ENCODE measurements at regions not wholly inside any gene's neighbourhood (a gene's known extent, or its start where the extent isn't known, plus 50 kb on each side); places are given as distances from the start of the nearest gene placed in this dataset.

- Histone ChIP-seq H3K4ac (ENCODE audit: low read depth in 1 of 2, low read length in 2 of 2) (no peak overlapping the region), H3K4me1 (ENCODE audit: control insufficient read depth, insufficient read depth, low read depth, low read length) (peaks cover 1% of the 10 kb centered on the region), H2BK12ac (ENCODE audit: low read length in 2 of 2) (no peak overlapping the region), H3K36me3 (ENCODE audit: control insufficient read depth in 1 of 2, insufficient read depth in 2 of 2, low read depth in 1 of 2, low read length in 2 of 2) (no peaks in the 10 kb centered on the region), H3K14ac (ENCODE audit: low read length in 2 of 2) (no peak overlapping the region), H4K91ac (ENCODE audit: low read length) (no peak overlapping the region), H3K9ac (ENCODE audit: low read length) (no peak overlapping the region), H2AK5ac (ENCODE audit: low read length, severe bottlenecking) (no peak overlapping the region), H3K4me3 (ENCODE audit: insufficient read depth in 1 of 2, low read depth in 1 of 2, low read length in 2 of 2) (no peak overlapping the region), H4K8ac (ENCODE audit: low read length) (no peak overlapping the region), H2BK15ac (ENCODE audit: low read depth, poor library complexity, severe bottlenecking) (no peak overlapping the region), H2AFZ (ENCODE audit: low read depth, low read length) (no peak overlapping the region), H3K27ac (ENCODE audit: low read length, poor library complexity, severe bottlenecking) (no peak overlapping the region), H2BK5ac (ENCODE audit: low read depth, low read length, poor library complexity, severe bottlenecking) (no peak overlapping the region), H3K27me3 (ENCODE audit: control insufficient read depth in 1 of 2, insufficient read depth in 1 of 2, low read length in 2 of 2) (no peaks in the 10 kb centered on the region), H3K18ac (ENCODE audit: low read depth in 1 of 2, low read length in 2 of 2) (no peak overlapping the region), H3K9me3 (ENCODE audit: control insufficient read depth, low read length) (no peaks in the 10 kb centered on the region), H3K23ac (ENCODE audit: low read length in 2 of 2) (no peak overlapping the region), H3K4me2 (ENCODE audit: low read length, poor library complexity, severe bottlenecking) (no peak overlapping the region), H2BK120ac (ENCODE audit: low read depth, low read length) (no peak overlapping the region), H3K79me1 (replicated peaks; ENCODE audit: low read length, poor library complexity, severe bottlenecking) (no peaks in the 10 kb centered on the region)
- no peak for DNase-seq
- 65% methylated on average over 4 of the region's 7 CpGs for WGBS
Observed at GRCh38 chr9:28053096-28053777, 480.0 kb upstream of the C9orf72 start.

- no peak overlapping the region for H4K91ac ChIP-seq (ENCODE audit: low read length)
- H3K4ac ChIP-seq (ENCODE audit: low read depth in 1 of 2, low read length in 2 of 2): no peak overlapping the region
- H2BK12ac ChIP-seq (ENCODE audit: low read length in 2 of 2): no peak overlapping the region
- no peaks in the 10 kb centered on the region for H3K79me1 ChIP-seq (replicated peaks; ENCODE audit: low read length, poor library complexity, severe bottlenecking)
- H3K18ac ChIP-seq (ENCODE audit: low read depth in 1 of 2, low read length in 2 of 2): no peak overlapping the region
- H2AFZ ChIP-seq (ENCODE audit: low read depth, low read length): no peak overlapping the region
- H3K14ac ChIP-seq (ENCODE audit: low read length in 2 of 2): no peak overlapping the region
- no peak overlapping the region for H2BK5ac ChIP-seq (ENCODE audit: low read depth, low read length, poor library complexity, severe bottlenecking)
- H3K4me3 ChIP-seq (ENCODE audit: insufficient read depth in 1 of 2, low read depth in 1 of 2, low read length in 2 of 2): no peak overlapping the region
- H3K9ac ChIP-seq (ENCODE audit: low read length): no peak overlapping the region
- no peaks in the 10 kb centered on the region for H3K27me3 ChIP-seq (ENCODE audit: control insufficient read depth in 1 of 2, insufficient read depth in 1 of 2, low read length in 2 of 2)
- no peak overlapping the region for H3K27ac ChIP-seq (ENCODE audit: low read length, poor library complexity, severe bottlenecking)
- H3K4me2 ChIP-seq (ENCODE audit: low read length, poor library complexity, severe bottlenecking): no peak overlapping the region
- H3K9me3 ChIP-seq (ENCODE audit: control insufficient read depth, low read length): no peaks in the 10 kb centered on the region
- H3K36me3 ChIP-seq (ENCODE audit: control insufficient read depth in 1 of 2, insufficient read depth in 2 of 2, low read depth in 1 of 2, low read length in 2 of 2): no peaks in the 10 kb centered on the region
- no peak overlapping the region for H2BK15ac ChIP-seq (ENCODE audit: low read depth, poor library complexity, severe bottlenecking)
- peaks cover 1% of the 10 kb centered on the region for H3K4me1 ChIP-seq (ENCODE audit: control insufficient read depth, insufficient read depth, low read depth, low read length)
- 92% methylated on average over 10 of the region's 10 CpGs for WGBS
- DNase-seq: no peak
- H2BK120ac ChIP-seq (ENCODE audit: low read depth, low read length): no peak overlapping the region
- H4K8ac ChIP-seq (ENCODE audit: low read length): no peak overlapping the region
- H2AK5ac ChIP-seq (ENCODE audit: low read length, severe bottlenecking): no peak overlapping the region
- no peak overlapping the region for H3K23ac ChIP-seq (ENCODE audit: low read length in 2 of 2)
Observed at GRCh38 chr9:28056006-28056405, 482.7 kb upstream of the C9orf72 start.

DNA sequence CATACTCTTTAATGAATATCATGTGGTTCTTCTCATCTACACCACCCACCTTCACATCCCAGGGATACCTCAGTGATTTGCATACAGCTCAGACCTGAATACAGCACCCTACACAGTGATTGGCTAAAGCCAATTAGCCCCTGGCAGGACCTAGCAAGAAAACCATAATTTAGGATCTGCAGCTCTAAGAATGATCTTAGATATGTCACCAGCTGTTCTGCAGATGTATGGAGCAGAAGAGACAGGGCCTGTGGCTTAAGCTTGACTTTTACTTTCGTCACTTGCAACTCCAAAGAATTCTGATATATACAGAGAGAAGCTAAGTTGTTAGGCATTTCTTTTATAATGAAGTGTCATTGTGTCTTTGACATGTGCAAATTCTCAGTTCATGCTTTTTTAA, 483.2 kb upstream of the C9orf72 start:
- H3K9ac ChIP-seq (ENCODE audit: low read length): no peak overlapping the region
- H3K36me3 ChIP-seq (ENCODE audit: control insufficient read depth in 1 of 2, insufficient read depth in 2 of 2, low read depth in 1 of 2, low read length in 2 of 2): no peaks in the 10 kb centered on the region
- H4K91ac ChIP-seq (ENCODE audit: low read length): no peak overlapping the region
- H3K4me2 ChIP-seq (ENCODE audit: low read length, poor library complexity, severe bottlenecking): no peak overlapping the region
- no peak overlapping the region for H3K18ac ChIP-seq (ENCODE audit: low read depth in 1 of 2, low read length in 2 of 2)
- H3K4me1 ChIP-seq (ENCODE audit: control insufficient read depth, insufficient read depth, low read depth, low read length): peaks cover 1% of the 10 kb centered on the region
- H2BK120ac ChIP-seq (ENCODE audit: low read depth, low read length): no peak overlapping the region
- no peak overlapping the region for H3K27ac ChIP-seq (ENCODE audit: low read length, poor library complexity, severe bottlenecking)
- H3K79me1 ChIP-seq (replicated peaks; ENCODE audit: low read length, poor library complexity, severe bottlenecking): no peaks in the 10 kb centered on the region
- H2BK12ac ChIP-seq (ENCODE audit: low read length in 2 of 2): no peak overlapping the region
- no peak overlapping the region for H3K23ac ChIP-seq (ENCODE audit: low read length in 2 of 2)
- DNase-seq: no peak
- H2BK5ac ChIP-seq (ENCODE audit: low read depth, low read length, poor library complexity, severe bottlenecking): no peak overlapping the region
- H3K14ac ChIP-seq (ENCODE audit: low read length in 2 of 2): no peak overlapping the region
- H3K4ac ChIP-seq (ENCODE audit: low read depth in 1 of 2, low read length in 2 of 2): no peak overlapping the region
- no peak overlapping the region for H2BK15ac ChIP-seq (ENCODE audit: low read depth, poor library complexity, severe bottlenecking)
- no peak overlapping the region for H2AFZ ChIP-seq (ENCODE audit: low read depth, low read length)
- WGBS: no CpG with 5 or more reads among the region's 1 CpG
- no peak overlapping the region for H3K4me3 ChIP-seq (ENCODE audit: insufficient read depth in 1 of 2, low read depth in 1 of 2, low read length in 2 of 2)
- H2AK5ac ChIP-seq (ENCODE audit: low read length, severe bottlenecking): no peak overlapping the region
- H3K27me3 ChIP-seq (ENCODE audit: control insufficient read depth in 1 of 2, insufficient read depth in 1 of 2, low read length in 2 of 2): no peaks in the 10 kb centered on the region
- H3K9me3 ChIP-seq (ENCODE audit: control insufficient read depth, low read length): no peaks in the 10 kb centered on the region
- no peak overlapping the region for H4K8ac ChIP-seq (ENCODE audit: low read length)

DNA sequence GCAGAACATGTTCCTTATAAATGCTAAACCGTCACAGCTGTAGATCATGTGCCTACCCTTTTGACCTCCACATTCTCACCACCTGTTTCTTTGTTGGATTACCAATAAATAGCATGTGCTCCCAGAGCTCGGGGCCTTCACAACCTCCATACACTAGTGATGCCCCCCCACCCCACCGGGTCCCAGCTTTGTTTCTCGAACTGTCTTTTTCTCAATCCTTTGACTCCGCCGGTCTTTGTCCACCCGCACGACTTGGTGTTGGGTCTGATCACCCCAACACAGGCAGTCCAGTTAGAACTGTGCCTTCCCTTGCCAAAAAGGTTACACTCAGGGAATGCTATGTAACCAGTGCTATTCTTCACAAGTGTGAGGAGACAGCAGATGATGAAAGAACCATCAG, 485.9 kb upstream of the C9orf72 start:
- Histone ChIP-seq H3K23ac (ENCODE audit: low read length in 2 of 2) (no peak overlapping the region), H3K4me3 (ENCODE audit: insufficient read depth in 1 of 2, low read depth in 1 of 2, low read length in 2 of 2) (no peak overlapping the region), H3K14ac (ENCODE audit: low read length in 2 of 2) (no peak overlapping the region), H3K4me1 (ENCODE audit: control insufficient read depth, insufficient read depth, low read depth, low read length) (no peaks in the 10 kb centered on the region), H2AK5ac (ENCODE audit: low read length, severe bottlenecking) (no peak overlapping the region), H3K9ac (ENCODE audit: low read length) (no peak overlapping the region), H3K27ac (ENCODE audit: low read length, poor library complexity, severe bottlenecking) (no peak overlapping the region), H2AFZ (ENCODE audit: low read depth, low read length) (no peak overlapping the region), H3K4me2 (ENCODE audit: low read length, poor library complexity, severe bottlenecking) (no peak overlapping the region), H4K91ac (ENCODE audit: low read length) (no peak overlapping the region), H3K18ac (ENCODE audit: low read depth in 1 of 2, low read length in 2 of 2) (no peak overlapping the region), H2BK120ac (ENCODE audit: low read depth, low read length) (no peak overlapping the region), H3K79me1 (replicated peaks; ENCODE audit: low read length, poor library complexity, severe bottlenecking) (no peaks in the 10 kb centered on the region), H3K36me3 (ENCODE audit: control insufficient read depth in 1 of 2, insufficient read depth in 2 of 2, low read depth in 1 of 2, low read length in 2 of 2) (no peaks in the 10 kb centered on the region), H3K9me3 (ENCODE audit: control insufficient read depth, low read length) (no peaks in the 10 kb centered on the region), H2BK15ac (ENCODE audit: low read depth, poor library complexity, severe bottlenecking) (no peak overlapping the region), H4K8ac (ENCODE audit: low read length) (no peak overlapping the region), H3K27me3 (ENCODE audit: control insufficient read depth in 1 of 2, insufficient read depth in 1 of 2, low read length in 2 of 2) (no peaks in the 10 kb centered on the region), H2BK5ac (ENCODE audit: low read depth, low read length, poor library complexity, severe bottlenecking) (no peak overlapping the region), H3K4ac (ENCODE audit: low read depth in 1 of 2, low read length in 2 of 2) (no peak overlapping the region), H2BK12ac (ENCODE audit: low read length in 2 of 2) (no peak overlapping the region)
- WGBS: 90% methylated on average over 8 of the region's 8 CpGs
- DNase-seq: no peak
